HepG2 (cell line): ENCODE measurements at regions not wholly inside any gene's neighbourhood (a gene's known extent, or its start where the extent isn't known, plus 50 kb on each side); places are given as distances from the start of the nearest gene placed in this dataset.

Source experiments
- ATAC-seq: fragments of 200-7000 bp; cut with Tn5 transposase; 3 replicates; pipeline ENCODE4 v1.9.1; 2020; ENCODE audit warnings: mild to moderate bottlenecking, moderate library complexity
- BruUV-seq: library from RNA; stranded (reverse); fragments of 400-500 nt; replicated peaks from 2 replicates; lab custom pipeline; 2021; lab: Mats Ljungman, UMichigan
- CTCF ChIA-PET: fragments of 300-600 bp; formaldehyde crosslinking; extraction: SDS; loops from one replicate; lab custom pipeline; 2021; ENCODE audit warnings: low total read pairs, inconsistent platforms, low intra/inter-chr PET ratio; lab: Yijun Ruan, JAX
- POLR2A ChIA-PET: fragments of 350-600 bp; sonication (Branson Sonifier 250); formaldehyde crosslinking; loops from one replicate; lab custom pipeline; 2020; ENCODE audit warnings: antibody characterized with exemption, inconsistent platforms; lab: Yijun Ruan, JAX
- DNase-seq: peaks from one replicate; pipeline ENCODE4 v3.0.0-alpha.2; 2015; ENCODE audit warnings: low spot score
- FAIRE-seq: peaks from 3 replicates; lab custom pipeline; 2011; peaks lifted over from hg19 to GRCh38; lab: Jason Lieb, UNC
- H2AFZ ChIP-seq: one replicate; pipeline ENCODE4 v1.6.1; 2011; ENCODE audit warnings: low read length, inconsistent platforms
- H3K27ac ChIP-seq: fragments of 300-600 bp; 3 replicates; pipeline ENCODE4 v1.8.0; 2011; ENCODE audit warnings: mixed run types, mild to moderate bottlenecking, mixed read lengths, low read length, inconsistent platforms; ENCODE audit not compliant: insufficient read depth; ENCODE audit errors: extremely low read length
- H3K27me3 ChIP-seq, 2 experiments: fragments of 200-600 bp in 1 of 2; 2 replicates in 1 of 2; 3 replicates in 1 of 2; pipeline versions ENCODE4 v1.6.0 to v1.8.0; 2011; ENCODE audit warnings: low read length in 2 of 2, mild to moderate bottlenecking in 2 of 2, moderate library complexity in 2 of 2, inconsistent platforms in 1 of 2; ENCODE audit not compliant: insufficient read depth in 2 of 2, control insufficient read depth in 1 of 2
- H3K36me3 ChIP-seq, 2 experiments: fragments of 200-600 bp in 1 of 2; replicated peaks in 1 of 2; 2 replicates in 1 of 2; 3 replicates in 1 of 2; pipeline versions ENCODE4 v1.5.1 to v1.8.0; 2011; ENCODE audit warnings: low read length in 2 of 2, inconsistent platforms in 1 of 2; ENCODE audit not compliant: insufficient read depth in 2 of 2, control insufficient read depth in 1 of 2
- H3K4me1 ChIP-seq: 2 replicates; pipeline ENCODE4 v1.5.1; 2012; ENCODE audit warnings: low read length, inconsistent platforms; ENCODE audit not compliant: insufficient read depth
- H3K4me2 ChIP-seq: 2 replicates; pipeline ENCODE4 v1.6.0; 2011; ENCODE audit warnings: low read depth, low read length, inconsistent platforms
- H3K4me3 ChIP-seq, 3 experiments: fragments of 200-600 bp in 1 of 3; sonication (generic), shearing (Covaris generic) in 1 of 3; replicated peaks in 1 of 3; 2 replicates each; pipeline ENCODE4 v1.5.1; 2011 to 2016; ENCODE audit warnings: low read length in 3 of 3, inconsistent platforms in 2 of 3, low read depth in 2 of 3, mild to moderate bottlenecking in 2 of 3, control low read depth in 1 of 3, mixed read lengths in 1 of 3; ENCODE audit not compliant: insufficient read depth in 1 of 3
- H3K79me2 ChIP-seq: one replicate; pipeline ENCODE4 v1.6.1; 2011; ENCODE audit warnings: low read length, inconsistent platforms; ENCODE audit not compliant: insufficient read depth
- H3K9ac ChIP-seq: 2 replicates; pipeline ENCODE4 v1.6.0; 2011; ENCODE audit warnings: mild to moderate bottlenecking, low read depth, low read length, inconsistent platforms; ENCODE audit not compliant: insufficient read depth
- H3K9me3 ChIP-seq: 2 replicates; pipeline ENCODE4 v1.5.1; 2012; ENCODE audit warnings: mild to moderate bottlenecking, low read length
- H4K20me1 ChIP-seq: 2 replicates; pipeline ENCODE4 v1.6.0; 2011; ENCODE audit warnings: inconsistent platforms, mild to moderate bottlenecking, low read length, moderate library complexity; ENCODE audit not compliant: insufficient read depth
- HCFC1 ChIP-seq: fragments of 150-350 bp; IDR thresholded peaks from 2 replicates; pipeline ENCODE4 v1.6.1; 2014; ENCODE audit warnings: low read depth, low read length
- NFIB ChIP-seq: sonication (generic); formaldehyde crosslinking; IDR thresholded peaks from 2 replicates; pipeline ENCODE4 v1.9.0; 2021; ENCODE audit warnings: missing genetic modification reagents, mild to moderate bottlenecking, borderline replicate concordance
- PPARG ChIP-seq: conservative IDR thresholded peaks from 2 replicates; pipeline ENCODE4 v1.6.1; 2016; ENCODE audit warnings: missing biosample characterization, missing genetic modification reagents
- WGBS: methylation state at CpG from one replicate; pipeline ENCODE4 v1.1.6; 2017; ENCODE audit warnings: low lambda C conversion rate; 5-methylcytosine and 5-hydroxymethylcytosine counted together
- in situ Hi-C: cut with HindIII; loops from 2 replicates; pipeline ENCODE4 v1.10.0; 2017; ENCODE audit warnings: low pct_unique_long_range_greater_than_20kb; ENCODE audit not compliant: extremely low pct_ligation_motif_present
- intact Hi-C: fragments of 100-400 bp; cut with micrococcal nuclease; formaldehyde crosslinking; loops from one replicate; pipeline ENCODE4 v1.10.0; 2022; ENCODE audit not compliant: unreplicated experiment
- TF ChIP-seq, protein P1 (sequence below): sonication (generic); formaldehyde crosslinking; IDR thresholded peaks from 2 replicates; pipeline ENCODE4 v1.5.1; 2020; ENCODE audit warnings: missing genetic modification reagents, mild to moderate bottlenecking, borderline replicate concordance
- TF ChIP-seq, protein P2 (sequence below): sonication (generic); formaldehyde crosslinking; IDR thresholded peaks from 2 replicates; pipeline ENCODE4 v1.4.0; 2020; ENCODE audit warnings: missing genetic modification reagents
- TF ChIP-seq, protein P3 (sequence below): sonication (generic); formaldehyde crosslinking; IDR thresholded peaks from 2 replicates; pipeline ENCODE4 v1.4.0; 2020; ENCODE audit warnings: mild to moderate bottlenecking, missing genetic modification reagents
- TF ChIP-seq, protein P4 (sequence below): sonication (generic); formaldehyde crosslinking; IDR thresholded peaks from 2 replicates; pipeline ENCODE4 v1.4.0; 2020; ENCODE audit warnings: missing genetic modification reagents
- TF ChIP-seq, protein P5 (sequence below): sonication (generic); formaldehyde crosslinking; IDR thresholded peaks from 2 replicates; pipeline ENCODE4 v1.8.1; 2023; ENCODE audit warnings: missing genetic modification reagents, mild to moderate bottlenecking, borderline replicate concordance
- TF ChIP-seq, protein P6 (sequence below): sonication (generic); formaldehyde crosslinking; IDR thresholded peaks from 2 replicates; pipeline ENCODE4 v1.4.0; 2020; ENCODE audit warnings: missing genetic modification reagents, low read depth, mild to moderate bottlenecking, borderline replicate concordance
- TF ChIP-seq, protein P7 (sequence below): sonication (generic); formaldehyde crosslinking; IDR thresholded peaks from 2 replicates; pipeline ENCODE4 v1.4.0; 2020; ENCODE audit warnings: missing genetic modification reagents, borderline replicate concordance

DNA sequence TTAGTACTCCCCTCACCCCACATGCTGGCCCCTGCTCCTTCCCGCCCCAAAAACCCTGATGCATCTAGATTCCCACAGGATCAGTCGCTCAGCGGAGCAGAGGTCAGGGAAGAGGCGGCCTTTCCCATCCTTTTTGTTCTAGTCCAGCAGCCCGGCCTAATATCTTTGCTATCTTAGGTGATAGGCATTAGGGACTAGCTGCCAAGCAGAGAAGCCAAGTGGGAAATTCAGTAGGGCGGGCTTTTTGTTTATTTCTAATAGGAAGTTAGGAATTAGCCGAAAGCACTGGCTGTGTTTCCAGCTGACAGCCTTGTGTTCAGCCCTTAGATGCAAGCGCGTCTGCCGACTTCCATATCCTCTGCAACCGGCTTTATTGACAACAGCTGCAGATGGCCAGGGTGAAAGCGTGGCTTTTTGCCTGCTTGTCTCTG lies 59.0 kb upstream of the BCAR3 start (continued):
- TF ChIP-seq, protein P1, sequence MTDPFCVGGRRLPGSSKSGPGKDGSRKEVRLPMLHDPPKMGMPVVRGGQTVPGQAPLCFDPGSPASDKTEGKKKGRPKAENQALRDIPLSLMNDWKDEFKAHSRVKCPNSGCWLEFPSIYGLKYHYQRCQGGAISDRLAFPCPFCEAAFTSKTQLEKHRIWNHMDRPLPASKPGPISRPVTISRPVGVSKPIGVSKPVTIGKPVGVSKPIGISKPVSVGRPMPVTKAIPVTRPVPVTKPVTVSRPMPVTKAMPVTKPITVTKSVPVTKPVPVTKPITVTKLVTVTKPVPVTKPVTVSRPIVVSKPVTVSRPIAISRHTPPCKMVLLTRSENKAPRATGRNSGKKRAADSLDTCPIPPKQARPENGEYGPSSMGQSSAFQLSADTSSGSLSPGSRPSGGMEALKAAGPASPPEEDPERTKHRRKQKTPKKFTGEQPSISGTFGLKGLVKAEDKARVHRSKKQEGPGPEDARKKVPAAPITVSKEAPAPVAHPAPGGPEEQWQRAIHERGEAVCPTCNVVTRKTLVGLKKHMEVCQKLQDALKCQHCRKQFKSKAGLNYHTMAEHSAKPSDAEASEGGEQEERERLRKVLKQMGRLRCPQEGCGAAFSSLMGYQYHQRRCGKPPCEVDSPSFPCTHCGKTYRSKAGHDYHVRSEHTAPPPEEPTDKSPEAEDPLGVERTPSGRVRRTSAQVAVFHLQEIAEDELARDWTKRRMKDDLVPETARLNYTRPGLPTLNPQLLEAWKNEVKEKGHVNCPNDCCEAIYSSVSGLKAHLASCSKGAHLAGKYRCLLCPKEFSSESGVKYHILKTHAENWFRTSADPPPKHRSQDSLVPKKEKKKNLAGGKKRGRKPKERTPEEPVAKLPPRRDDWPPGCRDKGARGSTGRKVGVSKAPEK, result no peak
- TF ChIP-seq, all 625 proteins: peak for 0

DNA sequence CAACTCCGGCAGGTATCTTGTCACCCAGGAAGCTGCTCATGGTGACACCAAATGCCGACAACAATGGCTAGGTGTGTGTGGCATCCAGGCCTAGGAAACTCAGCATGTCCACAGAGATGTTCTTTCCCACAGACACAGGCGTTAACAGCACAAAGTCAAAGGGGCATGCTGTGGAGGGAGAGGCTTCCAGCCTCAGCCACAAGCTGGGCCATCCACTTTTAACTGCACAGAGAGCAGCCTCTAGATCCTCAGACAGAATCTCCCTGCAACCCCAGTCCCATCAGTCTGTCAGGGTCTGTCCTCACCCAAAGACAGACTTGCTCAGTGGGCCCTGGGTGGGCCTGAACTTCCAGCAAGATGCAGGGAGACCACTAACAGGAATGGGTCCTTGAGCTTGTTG lies 58.5 kb upstream of the BCAR3 start:
- ChIA-PET POLR2A (no interaction called here), CTCF (no interaction called here)
- Histone ChIP-seq H3K27me3 (no peaks in the 10 kb centered on the region), H4K20me1 (no peaks in the 10 kb centered on the region), H2AFZ (no peak overlapping the region), H3K4me3 (no peak overlapping the region), H3K9ac (no peak overlapping the region), H3K27ac (no peak overlapping the region), H3K36me3 (no peaks in the 10 kb centered on the region), H3K4me2 (no peak overlapping the region), H3K79me2 (no peaks in the 10 kb centered on the region), H3K9me3 (no peaks in the 10 kb centered on the region), H3K4me1 (peaks cover 32% of the 10 kb centered on the region)
- ATAC-seq, result no peak; the same call in 2 of the 3 replicates
- intact Hi-C loops, result no loop called here
- no peak for DNase-seq
- FAIRE-seq, result no peak
- in situ Hi-C loops, result no loop called here
- BruUV-seq, result no TSS peak
- WGBS, result 93% methylated on average over 3 of the region's 3 CpGs
- TF ChIP-seq, protein P2, sequence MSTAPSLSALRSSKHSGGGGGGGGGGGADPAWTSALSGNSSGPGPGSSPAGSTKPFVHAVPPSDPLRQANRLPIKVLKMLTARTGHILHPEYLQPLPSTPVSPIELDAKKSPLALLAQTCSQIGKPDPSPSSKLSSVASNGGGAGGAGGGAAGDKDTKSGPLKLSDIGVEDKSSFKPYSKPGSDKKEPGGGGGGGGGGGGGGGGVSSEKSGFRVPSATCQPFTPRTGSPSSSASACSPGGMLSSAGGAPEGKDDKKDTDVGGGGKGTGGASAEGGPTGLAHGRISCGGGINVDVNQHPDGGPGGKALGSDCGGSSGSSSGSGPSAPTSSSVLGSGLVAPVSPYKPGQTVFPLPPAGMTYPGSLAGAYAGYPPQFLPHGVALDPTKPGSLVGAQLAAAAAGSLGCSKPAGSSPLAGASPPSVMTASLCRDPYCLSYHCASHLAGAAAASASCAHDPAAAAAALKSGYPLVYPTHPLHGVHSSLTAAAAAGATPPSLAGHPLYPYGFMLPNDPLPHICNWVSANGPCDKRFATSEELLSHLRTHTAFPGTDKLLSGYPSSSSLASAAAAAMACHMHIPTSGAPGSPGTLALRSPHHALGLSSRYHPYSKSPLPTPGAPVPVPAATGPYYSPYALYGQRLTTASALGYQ (CRISPR knock-in tag), result no peak
- TF ChIP-seq, protein P3, sequence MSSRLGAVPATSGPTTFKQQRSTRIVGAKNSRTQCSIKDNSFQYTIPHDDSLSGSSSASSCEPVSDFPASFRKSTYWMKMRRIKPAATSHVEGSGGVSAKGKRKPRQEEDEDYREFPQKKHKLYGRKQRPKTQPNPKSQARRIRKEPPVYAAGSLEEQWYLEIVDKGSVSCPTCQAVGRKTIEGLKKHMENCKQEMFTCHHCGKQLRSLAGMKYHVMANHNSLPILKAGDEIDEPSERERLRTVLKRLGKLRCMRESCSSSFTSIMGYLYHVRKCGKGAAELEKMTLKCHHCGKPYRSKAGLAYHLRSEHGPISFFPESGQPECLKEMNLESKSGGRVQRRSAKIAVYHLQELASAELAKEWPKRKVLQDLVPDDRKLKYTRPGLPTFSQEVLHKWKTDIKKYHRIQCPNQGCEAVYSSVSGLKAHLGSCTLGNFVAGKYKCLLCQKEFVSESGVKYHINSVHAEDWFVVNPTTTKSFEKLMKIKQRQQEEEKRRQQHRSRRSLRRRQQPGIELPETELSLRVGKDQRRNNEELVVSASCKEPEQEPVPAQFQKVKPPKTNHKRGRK, result no peak
- TF ChIP-seq, protein P4, sequence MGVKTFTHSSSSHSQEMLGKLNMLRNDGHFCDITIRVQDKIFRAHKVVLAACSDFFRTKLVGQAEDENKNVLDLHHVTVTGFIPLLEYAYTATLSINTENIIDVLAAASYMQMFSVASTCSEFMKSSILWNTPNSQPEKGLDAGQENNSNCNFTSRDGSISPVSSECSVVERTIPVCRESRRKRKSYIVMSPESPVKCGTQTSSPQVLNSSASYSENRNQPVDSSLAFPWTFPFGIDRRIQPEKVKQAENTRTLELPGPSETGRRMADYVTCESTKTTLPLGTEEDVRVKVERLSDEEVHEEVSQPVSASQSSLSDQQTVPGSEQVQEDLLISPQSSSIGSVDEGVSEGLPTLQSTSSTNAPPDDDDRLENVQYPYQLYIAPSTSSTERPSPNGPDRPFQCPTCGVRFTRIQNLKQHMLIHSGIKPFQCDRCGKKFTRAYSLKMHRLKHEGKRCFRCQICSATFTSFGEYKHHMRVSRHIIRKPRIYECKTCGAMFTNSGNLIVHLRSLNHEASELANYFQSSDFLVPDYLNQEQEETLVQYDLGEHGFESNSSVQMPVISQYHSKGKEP (CRISPR knock-in tag), result no peak
- TF ChIP-seq HCFC1, result no peak
- TF ChIP-seq, protein P5, sequence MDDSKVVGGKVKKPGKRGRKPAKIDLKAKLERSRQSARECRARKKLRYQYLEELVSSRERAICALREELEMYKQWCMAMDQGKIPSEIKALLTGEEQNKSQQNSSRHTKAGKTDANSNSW (CRISPR knock-in tag), result no peak
- no peak for TF ChIP-seq PPARG (CRISPR knock-in tag)
- TF ChIP-seq, protein P6, sequence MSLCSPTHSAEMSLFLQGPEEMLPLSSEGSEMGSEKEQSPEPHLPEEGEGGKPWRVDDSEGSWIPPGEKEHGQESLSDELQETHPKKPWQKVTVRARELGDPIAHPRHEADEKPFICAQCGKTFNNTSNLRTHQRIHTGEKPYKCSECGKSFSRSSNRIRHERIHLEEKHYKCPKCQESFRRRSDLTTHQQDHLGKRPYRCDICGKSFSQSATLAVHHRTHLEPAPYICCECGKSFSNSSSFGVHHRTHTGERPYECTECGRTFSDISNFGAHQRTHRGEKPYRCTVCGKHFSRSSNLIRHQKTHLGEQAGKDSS (CRISPR knock-in tag), result no peak
- no peak for TF ChIP-seq NFIB (CRISPR knock-in tag)
- TF ChIP-seq, protein P7, sequence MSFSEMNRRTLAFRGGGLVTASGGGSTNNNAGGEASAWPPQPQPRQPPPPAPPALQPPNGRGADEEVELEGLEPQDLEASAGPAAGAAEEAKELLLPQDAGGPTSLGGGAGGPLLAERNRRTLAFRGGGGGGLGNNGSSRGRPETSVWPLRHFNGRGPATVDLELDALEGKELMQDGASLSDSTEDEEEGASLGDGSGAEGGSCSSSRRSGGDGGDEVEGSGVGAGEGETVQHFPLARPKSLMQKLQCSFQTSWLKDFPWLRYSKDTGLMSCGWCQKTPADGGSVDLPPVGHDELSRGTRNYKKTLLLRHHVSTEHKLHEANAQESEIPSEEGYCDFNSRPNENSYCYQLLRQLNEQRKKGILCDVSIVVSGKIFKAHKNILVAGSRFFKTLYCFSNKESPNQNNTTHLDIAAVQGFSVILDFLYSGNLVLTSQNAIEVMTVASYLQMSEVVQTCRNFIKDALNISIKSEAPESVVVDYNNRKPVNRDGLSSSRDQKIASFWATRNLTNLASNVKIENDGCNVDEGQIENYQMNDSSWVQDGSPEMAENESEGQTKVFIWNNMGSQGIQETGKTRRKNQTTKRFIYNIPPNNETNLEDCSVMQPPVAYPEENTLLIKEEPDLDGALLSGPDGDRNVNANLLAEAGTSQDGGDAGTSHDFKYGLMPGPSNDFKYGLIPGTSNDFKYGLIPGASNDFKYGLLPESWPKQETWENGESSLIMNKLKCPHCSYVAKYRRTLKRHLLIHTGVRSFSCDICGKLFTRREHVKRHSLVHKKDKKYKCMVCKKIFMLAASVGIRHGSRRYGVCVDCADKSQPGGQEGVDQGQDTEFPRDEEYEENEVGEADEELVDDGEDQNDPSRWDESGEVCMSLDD (CRISPR knock-in tag), result no peak
